Kidney capillary endothelial cell (primary cell): ENCODE measurements at regions not wholly inside any gene's neighbourhood (a gene's known extent, or its start where the extent isn't known, plus 50 kb on each side); places are given as distances from the start of the nearest gene placed in this dataset.
"Not testable (repeated sequence)": the region's sequence is repeated elsewhere in the genome, so short reads cannot be mapped to it uniquely, and the experiment has no call there.

Experiments
- DNase-seq: peaks from one replicate; pipeline ENCODE4 v3.0.0-alpha.2; 2018; ENCODE audit warnings: low spot score

- no peak for DNase-seq
These were observed 514.3 kb upstream of the ADARB2 start for GRCh38 chr10:2251631-2252030.

GRCh38 chr10:2246747-2247146 is 509.4 kb upstream of the ADARB2 start:
- no peak for DNase-seq

GRCh38 chr10:2245580-2245979 is 508.3 kb upstream of the ADARB2 start:
- DNase-seq, result no peak

- DNase-seq, result no peak
These were observed 507.1 kb upstream of the ADARB2 start for GRCh38 chr10:2244471-2244870.

- no peak for DNase-seq
These were observed 499.6 kb upstream of the ADARB2 start for GRCh38 chr10:2236876-2237275.

- DNase-seq, result no peak
These were observed 495.2 kb upstream of the ADARB2 start for GRCh38 chr10:2232479-2232878.

DNA sequence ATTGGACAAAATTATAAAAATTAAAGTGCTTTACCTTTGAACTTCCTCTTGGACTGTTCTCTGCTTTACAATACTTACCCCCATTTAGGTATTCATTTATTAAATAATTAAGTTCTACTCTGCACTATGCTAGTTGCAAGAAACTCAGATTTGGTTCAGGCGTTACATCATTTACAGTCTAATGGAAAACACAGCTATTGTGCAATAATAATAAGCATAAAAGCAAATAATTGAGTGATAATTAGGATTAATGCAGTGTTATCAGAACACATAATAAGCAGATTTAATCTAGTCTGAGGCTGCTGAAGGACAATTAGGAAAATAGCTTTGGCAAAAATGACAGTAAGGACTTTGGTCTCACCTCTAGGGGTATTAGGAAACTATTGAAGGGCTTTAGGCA is 493.2 kb upstream of the ADARB2 start:
- no peak for DNase-seq

DNA sequence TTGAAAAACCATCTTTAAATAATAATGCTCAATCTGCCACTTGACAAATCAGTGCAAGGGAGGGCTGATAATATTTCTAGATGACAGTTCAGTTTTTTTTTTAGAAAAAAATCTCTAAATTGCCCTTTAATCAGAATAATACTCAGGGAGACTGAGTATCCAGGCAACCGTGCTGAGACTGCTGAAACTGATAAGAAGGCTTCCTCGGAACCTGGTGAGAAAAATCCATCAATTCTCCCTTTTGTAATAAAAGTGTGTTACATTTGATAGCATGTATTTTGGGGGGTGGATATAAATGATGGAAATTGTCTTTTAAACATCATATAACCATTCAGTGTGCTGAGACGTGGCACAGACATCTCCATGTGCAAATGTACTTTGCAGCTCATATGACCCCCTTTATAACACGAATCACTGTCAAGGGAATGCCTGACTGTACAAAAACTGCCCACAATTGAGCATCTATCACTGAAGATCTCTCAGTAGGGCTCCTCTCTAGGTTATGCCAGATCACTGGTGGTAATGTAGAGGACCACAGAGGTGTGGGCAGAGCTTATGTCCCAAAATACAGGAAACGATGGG is 491.1 kb upstream of the ADARB2 start:
- DNase-seq, result no peak

GRCh38 chr10:2225609-2226008 is 488.3 kb upstream of the ADARB2 start:
- DNase-seq, result no peak

DNA sequence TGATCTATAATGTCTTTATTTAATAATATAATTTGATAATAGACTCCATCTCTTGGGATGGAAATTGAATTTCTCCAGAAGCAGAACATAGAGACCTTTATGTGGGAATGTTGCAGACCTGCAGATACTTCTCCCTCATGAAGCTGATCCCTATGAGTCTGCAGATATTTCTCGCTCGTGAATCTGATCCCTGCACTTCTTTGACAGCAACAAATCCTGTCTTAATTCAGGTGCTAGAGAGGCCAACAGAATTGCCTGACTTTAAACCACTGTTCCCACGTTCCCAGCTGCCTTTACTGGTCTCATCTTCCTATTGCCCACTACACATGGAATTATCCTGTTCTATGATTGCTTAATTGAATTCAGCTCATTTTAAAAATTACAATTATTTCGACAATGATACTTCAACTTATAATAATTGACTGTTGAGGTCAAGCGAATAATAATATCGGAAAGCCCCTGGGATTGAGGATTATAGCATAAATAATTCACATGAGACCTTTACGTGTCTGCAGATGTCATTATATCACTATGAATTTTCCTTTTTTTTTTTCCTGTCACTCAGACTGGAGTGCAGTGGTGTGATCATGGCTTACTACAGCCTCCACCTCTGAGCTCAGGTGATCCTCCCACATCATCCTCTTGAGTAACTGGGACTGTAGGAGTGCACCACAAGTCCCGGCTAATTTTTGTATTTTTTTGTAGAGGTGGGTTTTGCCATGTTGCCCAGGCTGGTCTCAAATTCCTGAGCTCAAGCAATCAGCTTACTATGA is 486.4 kb upstream of the ADARB2 start:
- DNase-seq, result no peak

DNA sequence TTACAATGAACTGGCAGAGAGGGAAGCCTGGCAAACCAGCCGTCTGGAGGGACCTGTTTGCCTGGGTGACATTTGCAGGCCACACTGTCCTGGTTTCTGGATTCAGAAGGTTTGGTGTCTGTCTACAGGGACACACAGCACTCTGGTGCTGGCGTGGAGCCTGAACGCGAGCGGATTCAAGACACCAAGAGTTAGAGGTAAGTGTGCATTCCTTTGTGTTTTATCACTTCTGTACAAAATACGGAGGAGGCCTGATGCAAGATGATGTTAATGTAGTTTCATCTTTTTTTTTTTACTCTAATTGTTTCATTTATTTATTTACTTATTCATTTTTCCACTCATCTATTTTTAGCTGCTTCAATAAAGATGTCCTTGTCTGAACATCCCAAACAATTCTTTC is 485.3 kb upstream of the ADARB2 start:
- no peak for DNase-seq

- DNase-seq, result no peak
These were observed 477.5 kb upstream of the ADARB2 start for GRCh38 chr10:2214805-2215204.

- peak; percentile 1 for DNase-seq
These were observed 476.8 kb upstream of the ADARB2 start for GRCh38 chr10:2214092-2214491.

DNA sequence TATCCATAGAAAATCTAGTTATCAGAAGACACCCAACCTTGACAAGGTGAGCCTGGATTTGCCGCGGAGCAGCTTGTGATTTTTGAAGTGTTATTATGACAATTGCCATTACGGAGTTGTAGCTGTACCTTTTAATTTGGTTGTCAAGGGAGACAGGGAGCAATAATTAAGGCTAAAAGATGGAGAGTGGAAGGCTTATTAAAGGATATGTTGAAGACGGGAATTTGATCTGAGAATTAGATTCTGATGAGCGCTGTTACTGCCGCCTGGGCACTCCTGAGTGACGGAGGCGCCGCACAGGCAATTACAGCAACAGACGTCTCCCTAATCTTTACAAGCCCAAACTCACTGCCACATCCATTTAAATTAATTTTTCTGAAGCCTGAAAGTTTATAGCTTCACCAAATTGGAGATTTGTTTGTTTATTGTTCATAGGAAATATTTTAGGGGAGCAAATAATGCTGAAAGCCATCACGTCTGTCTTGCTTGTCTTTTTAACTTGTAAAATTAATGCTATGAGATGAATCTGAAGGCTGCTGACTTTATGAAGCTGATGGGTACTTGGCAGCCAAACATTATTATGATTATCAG is 475.0 kb upstream of the ADARB2 start:
- DNase-seq, result no peak

DNA sequence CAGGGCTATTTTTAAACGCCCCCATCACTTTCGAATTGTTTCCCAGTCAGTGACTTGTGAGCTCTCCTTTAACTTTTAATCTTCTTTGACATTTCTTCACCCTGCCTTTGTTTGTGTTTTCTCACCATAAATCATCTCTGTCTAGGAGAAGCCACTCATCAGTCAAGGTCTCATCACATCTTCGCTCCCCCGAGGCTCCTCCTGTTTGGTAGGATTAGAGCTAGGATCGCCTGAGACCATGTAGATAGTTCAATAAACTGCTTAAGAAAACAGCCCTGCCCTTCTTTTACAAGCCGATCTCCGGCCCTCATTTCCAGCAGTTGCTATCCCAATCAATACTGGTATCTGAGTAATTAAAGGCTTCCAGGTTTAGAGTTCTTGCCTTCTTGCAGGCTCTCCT is 472.8 kb upstream of the ADARB2 start:
- DNase-seq, result no peak

- no peak for DNase-seq
These were observed 470.8 kb upstream of the ADARB2 start for GRCh38 chr10:2208106-2208505.

GRCh38 chr10:2207246-2207922 is 470.1 kb upstream of the ADARB2 start:
- no peak for DNase-seq

GRCh38 chr10:2205406-2205805 is 468.1 kb upstream of the ADARB2 start:
- no peak for DNase-seq

- DNase-seq, result no peak
These were observed 465.1 kb upstream of the ADARB2 start for GRCh38 chr10:2202401-2202800.

DNA sequence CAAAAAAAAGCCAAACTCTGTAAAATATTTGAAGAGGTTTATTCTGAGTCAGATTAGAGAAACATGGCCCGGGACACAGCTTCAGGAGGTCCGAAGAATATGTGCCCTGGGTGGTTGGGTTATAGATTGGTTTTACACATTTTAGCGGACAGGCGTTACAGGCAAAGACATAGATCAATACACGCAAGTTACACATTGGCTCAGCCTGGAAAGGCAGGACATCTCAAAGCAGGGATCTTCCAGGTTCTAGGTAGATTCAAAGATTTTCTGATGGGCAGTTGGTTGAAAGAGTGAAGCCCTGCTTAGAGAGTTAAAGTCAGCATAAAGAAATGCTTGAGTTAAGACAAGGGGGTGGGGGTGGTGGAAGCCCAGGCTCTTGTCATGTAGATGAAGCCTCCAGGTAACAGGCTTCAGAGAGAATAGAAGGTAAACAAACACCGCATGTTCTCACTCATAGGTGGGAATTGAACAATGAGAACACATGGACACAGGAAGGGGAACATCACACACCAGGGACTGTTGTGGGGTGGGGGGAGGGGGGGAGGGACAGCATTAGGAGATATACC is 464.3 kb upstream of the ADARB2 start:
- DNase-seq, result no peak

GRCh38 chr10:2197663-2198062 is 460.3 kb upstream of the ADARB2 start:
- no peak for DNase-seq

GRCh38 chr10:2196272-2196671 is 458.9 kb upstream of the ADARB2 start:
- no peak for DNase-seq

GRCh38 chr10:2189356-2189755 is 452.0 kb upstream of the ADARB2 start:
- DNase-seq, result not testable (repeated sequence)
